H1 (cell line): ENCODE measurements at regions not wholly inside any gene's neighbourhood (a gene's known extent, or its start where the extent isn't known, plus 50 kb on each side); places are given as distances from the start of the nearest gene placed in this dataset.

Experiments
- CTCF ChIA-PET: fragments of 300-600 bp; sonication (Branson Sonifier 250); formaldehyde crosslinking; loops from one replicate; lab custom pipeline; 2021; ENCODE audit not compliant: partially characterized antibody; lab: Charles Lee
- POLR2A ChIA-PET: fragments of 300-600 bp; sonication (Branson Sonifier 250); formaldehyde crosslinking; loops from one replicate; lab custom pipeline; 2021; ENCODE audit warnings: inconsistent platforms; ENCODE audit not compliant: partially characterized antibody; lab: Charles Lee
- DNase-seq, 2 experiments: peaks; one replicate each; pipeline versions ENCODE4 v3.0.0 to v3.0.0-alpha.2; 2010 to 2022; ENCODE audit warnings: low spot score in 2 of 2, low read depth in 1 of 2, mixed read lengths in 1 of 2
- FAIRE-seq: peaks from 2 replicates; lab custom pipeline; 2011; peaks lifted over from hg19 to GRCh38; lab: Jason Lieb, UNC
- H2AFZ ChIP-seq: 2 replicates; pipeline ENCODE4 v1.8.1; 2012; ENCODE audit warnings: low read length, inconsistent platforms
- H2AK5ac ChIP-seq: 2 replicates; pipeline ENCODE4 v1.6.1; 2013; ENCODE audit warnings: low read depth, low read length
- H2BK120ac ChIP-seq: replicated peaks from 2 replicates; pipeline ENCODE3; 2013; ENCODE audit warnings: low read depth, low read length, inconsistent platforms
- H2BK12ac ChIP-seq: 2 replicates; pipeline ENCODE4 v1.6.1; 2013; ENCODE audit warnings: low read depth, low read length
- H2BK15ac ChIP-seq: 2 replicates; pipeline ENCODE4 v1.6.1; 2013; ENCODE audit warnings: low read length
- H2BK20ac ChIP-seq: 2 replicates; pipeline ENCODE4 v1.6.1; 2013; ENCODE audit warnings: low read length
- H2BK5ac ChIP-seq: 2 replicates; pipeline ENCODE4 v1.6.1; 2013; ENCODE audit warnings: low read depth, low read length
- H3K14ac ChIP-seq: 2 replicates; pipeline ENCODE4 v1.6.1; 2013; ENCODE audit warnings: inconsistent platforms; ENCODE audit not compliant: insufficient read length
- H3K18ac ChIP-seq: 2 replicates; pipeline ENCODE4 v1.6.1; 2013; ENCODE audit warnings: low read length; ENCODE audit errors: extremely low read depth
- H3K23ac ChIP-seq: 2 replicates; pipeline ENCODE4 v1.6.1; 2013; ENCODE audit warnings: inconsistent platforms; ENCODE audit not compliant: insufficient read length
- H3K23me2 ChIP-seq: 2 replicates; pipeline ENCODE4 v1.6.1; 2013; ENCODE audit warnings: low read depth, low read length
- H3K27ac ChIP-seq: 2 replicates; pipeline ENCODE4 v1.6.1; 2011; ENCODE audit warnings: low read depth, low read length, inconsistent platforms
- H3K27me3 ChIP-seq, 4 experiments: replicated peaks in 1 of 4; 1 replicate in 1 of 4; 2 replicates in 3 of 4; pipeline versions ENCODE4 v1.6.1 to v1.8.1; 2011 to 2013; ENCODE audit warnings: low read length in 3 of 4, mild to moderate bottlenecking in 3 of 4, inconsistent platforms in 2 of 4, mixed read lengths in 2 of 4, moderate library complexity in 1 of 4; ENCODE audit not compliant: control insufficient read depth in 3 of 4, insufficient read depth in 3 of 4; ENCODE audit errors: extremely low read depth in 1 of 4
- H3K36me3 ChIP-seq, 4 experiments: 2 replicates each; pipeline versions ENCODE4 v1.6.1 to v1.8.1; 2011 to 2013; ENCODE audit warnings: mild to moderate bottlenecking in 4 of 4, low read length in 3 of 4, moderate library complexity in 2 of 4, control low read depth in 1 of 4, inconsistent platforms in 1 of 4; ENCODE audit not compliant: insufficient read depth in 4 of 4, control insufficient read depth in 2 of 4
- H3K4ac ChIP-seq: replicated peaks from 2 replicates; pipeline ENCODE3; 2013; ENCODE audit warnings: low read length, low read depth, mixed read lengths, inconsistent platforms; ENCODE audit not compliant: insufficient read length
- H3K4me1 ChIP-seq, 4 experiments: replicated peaks in 1 of 4; 1 replicate in 1 of 4; 2 replicates in 3 of 4; pipeline versions ENCODE4 v1.6.1 to v1.8.1; 2011 to 2013; ENCODE audit warnings: low read length in 3 of 4, inconsistent platforms in 2 of 4, mixed read lengths in 1 of 4; ENCODE audit not compliant: insufficient read depth in 4 of 4, control insufficient read depth in 3 of 4
- H3K4me2 ChIP-seq, 2 experiments: 2 replicates each; pipeline versions ENCODE4 v1.6.1 to v1.8.1; 2011 to 2013; ENCODE audit warnings: low read depth in 2 of 2, low read length in 2 of 2, control low read depth in 1 of 2, inconsistent platforms in 1 of 2, mild to moderate bottlenecking in 1 of 2; ENCODE audit not compliant: insufficient read depth in 1 of 2
- H3K4me3 ChIP-seq, 4 experiments: fragments of 200-600, 300-600 bp in 1 of 4; sonication (generic), shearing (Covaris generic), sonication (Bioruptor Twin) in 1 of 4; 2 replicates each; pipeline versions ENCODE4 v1.5.1 to v1.8.1; 2011 to 2016; ENCODE audit warnings: low read length in 4 of 4, low read depth in 3 of 4, control low read depth in 2 of 4, inconsistent platforms in 2 of 4, mild to moderate bottlenecking in 2 of 4, mixed read lengths in 1 of 4, moderate library complexity in 1 of 4; ENCODE audit not compliant: insufficient read depth in 2 of 4; ENCODE audit errors: extremely low read depth in 1 of 4
- H3K56ac ChIP-seq: replicated peaks from 2 replicates; pipeline ENCODE3; 2013; ENCODE audit warnings: low read depth, mild to moderate bottlenecking, mixed read lengths, low read length, inconsistent platforms; ENCODE audit not compliant: insufficient read length
- H3K79me1 ChIP-seq: 2 replicates; pipeline ENCODE4 v1.6.1; 2013; ENCODE audit warnings: low read depth, low read length, control low read depth
- H3K79me2 ChIP-seq, 2 experiments: 2 replicates each; pipeline versions ENCODE4 v1.6.1 to v1.8.1; 2012 to 2013; ENCODE audit warnings: low read length in 2 of 2, mild to moderate bottlenecking in 2 of 2, inconsistent platforms in 1 of 2; ENCODE audit not compliant: insufficient read depth in 2 of 2, control insufficient read depth in 1 of 2
- H3K9ac ChIP-seq, 4 experiments: replicated peaks in 1 of 4; 1 replicate in 1 of 4; 2 replicates in 3 of 4; pipeline versions ENCODE4 v1.6.1 to v1.8.1; 2011 to 2013; ENCODE audit warnings: low read depth in 3 of 4, low read length in 3 of 4, control low read depth in 2 of 4, mild to moderate bottlenecking in 2 of 4, moderate library complexity in 2 of 4, inconsistent platforms in 1 of 4; ENCODE audit errors: extremely low read depth in 1 of 4
- H3K9me3 ChIP-seq, 2 experiments: 2 replicates each; pipeline versions ENCODE4 v1.6.1 to v1.8.1; 2012 to 2013; ENCODE audit warnings: mild to moderate bottlenecking in 2 of 2, moderate library complexity in 2 of 2, control low read depth in 1 of 2, inconsistent platforms in 1 of 2, low read depth in 1 of 2, low read length in 1 of 2, mixed read lengths in 1 of 2; ENCODE audit not compliant: insufficient read depth in 2 of 2
- H4K20me1 ChIP-seq, 2 experiments: replicated peaks in 1 of 2; 2 replicates each; pipeline versions ENCODE3 to v1.8.1; 2011 to 2013; ENCODE audit warnings: inconsistent platforms in 2 of 2, low read length in 2 of 2, mild to moderate bottlenecking in 1 of 2; ENCODE audit not compliant: insufficient read depth in 2 of 2, control insufficient read depth in 1 of 2
- H4K5ac ChIP-seq: 2 replicates; pipeline ENCODE4 v1.6.1; 2013; ENCODE audit warnings: low read length, low read depth, mixed read lengths, inconsistent platforms; ENCODE audit not compliant: insufficient read length
- H4K8ac ChIP-seq: 2 replicates; pipeline ENCODE4 v1.8.0; 2013; ENCODE audit warnings: mild to moderate bottlenecking, moderate library complexity, low read length, inconsistent platforms; ENCODE audit not compliant: insufficient read depth; ENCODE audit errors: extremely low read depth
- H4K91ac ChIP-seq: replicated peaks from 2 replicates; pipeline ENCODE3; 2013; ENCODE audit warnings: low read length, mixed read lengths, inconsistent platforms; ENCODE audit not compliant: insufficient read length
- FOSL1 ChIP-seq: IDR thresholded peaks from 2 replicates; pipeline ENCODE4 v1.6.1; 2011; ENCODE audit warnings: mild to moderate bottlenecking, low read depth, low read length, moderate library complexity; ENCODE audit not compliant: insufficient read depth
- WGBS, 2 experiments: shearing (Covaris generic) in 1 of 2; methylation state at CpG; one replicate each; pipeline versions ENCODE4 v1.1.6 to v1.1.7; 2013 to 2015; ENCODE audit warnings: low lambda C conversion rate in 2 of 2, mixed read lengths in 2 of 2, inconsistent platforms in 1 of 2, low coverage in 1 of 2, missing lambda C conversion rate in 1 of 2; ENCODE audit not compliant: insufficient replicate concordance in 2 of 2, insufficient coverage in 1 of 2, insufficient read length in 1 of 2; ENCODE audit errors: extremely low coverage in 1 of 2, missing lambda C conversion rate in 1 of 2; 5-methylcytosine and 5-hydroxymethylcytosine counted together
- TF ChIP-seq, protein P1 (sequence below), 3 experiments: IDR thresholded peaks; 1 replicate in 2 of 3; 2 replicates in 1 of 3; pipeline versions ENCODE4 v1.5.1 to v1.6.1; 2011; ENCODE audit warnings: low read length in 3 of 3, mild to moderate bottlenecking in 3 of 3, inconsistent platforms in 2 of 3, low read depth in 1 of 3, moderate library complexity in 1 of 3; ENCODE audit not compliant: insufficient read depth in 1 of 3; ENCODE audit errors: control extremely low read depth in 1 of 3

DNA sequence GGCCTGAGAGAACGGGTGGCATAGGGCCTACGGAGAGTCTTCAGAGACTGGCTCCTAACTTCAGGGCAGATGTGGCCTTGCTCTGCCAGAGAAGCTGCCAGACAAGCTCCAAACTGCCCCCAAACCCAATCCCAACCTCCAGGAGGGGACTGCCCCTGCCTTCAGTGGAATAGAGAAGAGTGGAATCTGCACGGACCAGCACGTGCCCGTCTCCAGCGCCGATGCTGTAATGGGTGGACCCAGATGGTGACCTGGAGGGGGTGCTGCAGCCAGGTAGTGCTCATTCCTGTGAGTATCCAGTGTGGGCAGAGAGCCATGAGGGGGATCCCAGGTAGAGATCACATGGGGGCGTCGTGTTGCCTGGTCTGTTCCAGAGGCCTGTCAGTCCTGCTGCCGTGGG is 73.2 kb upstream of the NKX1-1 start:
- H3K4me2 ChIP-seq: no peak overlapping the region
- H2BK12ac ChIP-seq: no peak overlapping the region
- POLR2A ChIA-PET: no interaction called here
- H3K56ac ChIP-seq: no peak overlapping the region
- H4K91ac ChIP-seq: no peak overlapping the region
- H4K5ac ChIP-seq: no peak overlapping the region
- H3K9me3 ChIP-seq: peaks cover 0 to 11% of the 10 kb centered on the region in 2 experiments; a peak in 3 of 4 replicates
- DNase-seq: peak in 1 of 2 experiments; percentile 33
- CTCF ChIA-PET: interaction anchor here (1.2 kb wide), 1 partner anchor 32 kb away, joined by 3 read pairs; no protein-coding TSS in a partner anchor
- no peaks in the 10 kb centered on the region for H3K36me3 ChIP-seq
- no peaks in the 10 kb centered on the region for H3K79me2 ChIP-seq
- H2BK5ac ChIP-seq: no peak overlapping the region
- no peak overlapping the region for H3K4me3 ChIP-seq
- peaks cover 0 to 1% of the 10 kb centered on the region in 2 experiments for H4K20me1 ChIP-seq
- 83% methylated on average over 10 of the region's 10 CpGs; no CpG with 5 or more reads in 1 of the 2 experiments for WGBS, 2 experiments
- no peak overlapping the region for H2AK5ac ChIP-seq
- no peak for TF ChIP-seq FOSL1
- TF ChIP-seq, protein P1, sequence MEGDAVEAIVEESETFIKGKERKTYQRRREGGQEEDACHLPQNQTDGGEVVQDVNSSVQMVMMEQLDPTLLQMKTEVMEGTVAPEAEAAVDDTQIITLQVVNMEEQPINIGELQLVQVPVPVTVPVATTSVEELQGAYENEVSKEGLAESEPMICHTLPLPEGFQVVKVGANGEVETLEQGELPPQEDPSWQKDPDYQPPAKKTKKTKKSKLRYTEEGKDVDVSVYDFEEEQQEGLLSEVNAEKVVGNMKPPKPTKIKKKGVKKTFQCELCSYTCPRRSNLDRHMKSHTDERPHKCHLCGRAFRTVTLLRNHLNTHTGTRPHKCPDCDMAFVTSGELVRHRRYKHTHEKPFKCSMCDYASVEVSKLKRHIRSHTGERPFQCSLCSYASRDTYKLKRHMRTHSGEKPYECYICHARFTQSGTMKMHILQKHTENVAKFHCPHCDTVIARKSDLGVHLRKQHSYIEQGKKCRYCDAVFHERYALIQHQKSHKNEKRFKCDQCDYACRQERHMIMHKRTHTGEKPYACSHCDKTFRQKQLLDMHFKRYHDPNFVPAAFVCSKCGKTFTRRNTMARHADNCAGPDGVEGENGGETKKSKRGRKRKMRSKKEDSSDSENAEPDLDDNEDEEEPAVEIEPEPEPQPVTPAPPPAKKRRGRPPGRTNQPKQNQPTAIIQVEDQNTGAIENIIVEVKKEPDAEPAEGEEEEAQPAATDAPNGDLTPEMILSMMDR (IDR thresholded peaks at IDR 0.05; ENCODE audit: control extremely low read depth in 1 of 3, insufficient read depth in 1 of 3, low read depth in 1 of 3, low read length in 3 of 3): peak in 1 of 3 experiments; percentile 3; a peak in 1 of 4 replicates
- no peak overlapping the region for H4K8ac ChIP-seq
- H2BK15ac ChIP-seq: no peak overlapping the region
- H3K14ac ChIP-seq: no peak overlapping the region
- H3K27me3 ChIP-seq: no peaks in the 10 kb centered on the region; a peak in 1 of 7 replicates
- H3K79me1 ChIP-seq: no peaks in the 10 kb centered on the region
- no peak overlapping the region for H2AFZ ChIP-seq
- no peak overlapping the region for H3K18ac ChIP-seq
- H3K27ac ChIP-seq: no peak overlapping the region
- no peak overlapping the region for H3K9ac ChIP-seq
- H2BK120ac ChIP-seq: no peak overlapping the region
- FAIRE-seq: no peak
- H2BK20ac ChIP-seq: no peak overlapping the region
- peaks cover 13% of the 10 kb centered on the region; the same call in 1 of the 2 replicates for H3K23me2 ChIP-seq
- H3K4ac ChIP-seq: no peak overlapping the region
- no peaks in the 10 kb centered on the region for H3K4me1 ChIP-seq
- no peak overlapping the region for H3K23ac ChIP-seq
